K562 (cell line): ENCODE measurements at regions not wholly inside any gene's neighbourhood (a gene's known extent, or its start where the extent isn't known, plus 50 kb on each side); places are given as distances from the start of the nearest gene placed in this dataset.

Experiments used
- ATAC-seq: fragments of 200-7000 bp; cut with Tn5 transposase; 3 replicates; pipeline ENCODE4 v1.9.1; 2020; ENCODE audit warnings: moderate library complexity
- BruUV-seq: library from RNA; stranded (reverse); fragments of 400-500 nt; replicated peaks from 2 replicates; lab custom pipeline; 2021; lab: Mats Ljungman, UMichigan
- CTCF ChIA-PET: fragments of 300-600 bp; formaldehyde crosslinking; extraction: SDS; loops from one replicate; lab custom pipeline; 2021; ENCODE audit warnings: low intra/inter-chr PET ratio; lab: Yijun Ruan, JAX
- POLR2A ChIA-PET: fragments of 300-600, 350-650 bp; sonication (Branson Sonifier 250); formaldehyde crosslinking; extraction: SDS; loops from one replicate; lab custom pipeline; 2021; ENCODE audit warnings: antibody characterized with exemption, inconsistent platforms; lab: Yijun Ruan, JAX
- DNase-seq, 4 experiments: peaks; one replicate each; pipeline versions ENCODE4 v3.0.0 to v3.0.0-alpha.2; 2011 to 2018; ENCODE audit warnings: low spot score in 3 of 4, mixed read lengths in 3 of 4; ENCODE audit errors: extremely low read depth in 1 of 4
- FAIRE-seq: peaks from 2 replicates; lab custom pipeline; 2011; peaks lifted over from hg19 to GRCh38; lab: Jason Lieb, UNC
- H2AFZ ChIP-seq: 2 replicates; pipeline ENCODE4 v1.6.0; 2011; ENCODE audit warnings: low read depth, low read length, control low read depth, inconsistent platforms
- H3K27ac ChIP-seq: fragments of 200-600 bp; 3 replicates; pipeline ENCODE4 v1.8.0; 2011; ENCODE audit warnings: low read depth, mild to moderate bottlenecking, control low read depth, inconsistent platforms, low read length, moderate library complexity, mixed read lengths; ENCODE audit errors: extremely low read depth
- H3K27me3 ChIP-seq, 2 experiments: fragments of 300-600 bp in 1 of 2; 2 replicates in 1 of 2; 3 replicates in 1 of 2; pipeline versions ENCODE4 v1.6.0 to v1.8.0; 2011; ENCODE audit warnings: inconsistent platforms in 2 of 2, low read length in 2 of 2, mild to moderate bottlenecking in 1 of 2, mixed read lengths in 1 of 2, moderate library complexity in 1 of 2; ENCODE audit not compliant: control insufficient read depth in 2 of 2, insufficient read depth in 2 of 2
- H3K36me3 ChIP-seq: fragments of 300-600 bp; 3 replicates; pipeline ENCODE4 v1.8.0; 2011; ENCODE audit warnings: mild to moderate bottlenecking, low read length, inconsistent platforms; ENCODE audit not compliant: control insufficient read depth, insufficient read depth
- H3K4me1 ChIP-seq, 2 experiments: fragments of 200-600 bp in 1 of 2; replicated peaks in 1 of 2; 2 replicates in 1 of 2; 3 replicates in 1 of 2; pipeline versions ENCODE4 v1.5.1 to v1.8.0; 2011; ENCODE audit warnings: inconsistent platforms in 2 of 2, low read length in 2 of 2, mild to moderate bottlenecking in 1 of 2, mixed read lengths in 1 of 2, moderate library complexity in 1 of 2; ENCODE audit not compliant: control insufficient read depth in 2 of 2, insufficient read depth in 2 of 2
- H3K4me2 ChIP-seq: 2 replicates; pipeline ENCODE4 v1.6.1; 2011; ENCODE audit warnings: low read length, control low read depth, inconsistent platforms, mixed read lengths; ENCODE audit not compliant: insufficient read depth
- H3K4me3 ChIP-seq: fragments of 200-600 bp; sonication (generic), shearing (Covaris generic); 2 replicates; pipeline ENCODE4 v1.5.1; 2016; ENCODE audit warnings: control low read depth, inconsistent platforms
- H3K79me2 ChIP-seq: fragments of 200-600 bp; 3 replicates; pipeline ENCODE4 v1.8.0; 2011; ENCODE audit warnings: low read length, inconsistent platforms; ENCODE audit not compliant: control insufficient read depth, insufficient read depth
- H3K9ac ChIP-seq, 2 experiments: 2 replicates each; pipeline versions ENCODE4 v1.6.0 to v1.6.1; 2011; ENCODE audit warnings: low read depth in 2 of 2, low read length in 2 of 2, control low read depth in 1 of 2, inconsistent platforms in 1 of 2, mild to moderate bottlenecking in 1 of 2, mixed read lengths in 1 of 2; ENCODE audit not compliant: insufficient read depth in 1 of 2
- H3K9me1 ChIP-seq: one replicate; pipeline ENCODE4 v1.6.0; 2011; ENCODE audit warnings: inconsistent platforms, mild to moderate bottlenecking, low read length, moderate library complexity; ENCODE audit not compliant: control insufficient read depth, insufficient read depth
- H3K9me3 ChIP-seq: replicated peaks from 2 replicates; pipeline ENCODE4 v1.5.1; 2011; ENCODE audit warnings: low read depth, low read length, inconsistent platforms; ENCODE audit not compliant: control insufficient read depth, insufficient read depth
- H4K20me1 ChIP-seq: replicated peaks from 2 replicates; pipeline ENCODE4 v1.6.1; 2011; ENCODE audit warnings: low read length, inconsistent platforms, mixed read lengths; ENCODE audit not compliant: control insufficient read depth, insufficient read depth
- BCOR ChIP-seq: fragments of 450-650 bp; IDR thresholded peaks from 2 replicates; pipeline ENCODE4 v1.6.1; 2016
- DLX4 ChIP-seq: fragments of 250-450 bp; sonication (Bioruptor Pico); IDR thresholded peaks from 2 replicates; pipeline ENCODE4 v1.6.1; 2021; ENCODE audit warnings: mild to moderate bottlenecking
- E2F3 ChIP-seq: fragments of 250-450 bp; sonication (Bioruptor Pico); IDR thresholded peaks from 2 replicates; pipeline ENCODE4 v1.4.0; 2020; ENCODE audit warnings: mild to moderate bottlenecking
- FOXJ2 ChIP-seq: fragments of 200-800 bp; sonication (Bioruptor generic); IDR thresholded peaks from 2 replicates; pipeline ENCODE4 v1.6.1; 2016; ENCODE audit warnings: missing genetic modification characterization, missing compliant biosample characterization
- LARP7 ChIP-seq: fragments of 450-650 bp; IDR thresholded peaks from 2 replicates; pipeline ENCODE4 v1.6.1; 2016
- MTA3 ChIP-seq: fragments of 450-650 bp; formaldehyde crosslinking; IDR thresholded peaks from 2 replicates; pipeline ENCODE4 v1.6.1; 2017; ENCODE audit warnings: mild to moderate bottlenecking, borderline replicate concordance
- PATZ1 ChIP-seq: fragments of 250-450 bp; sonication (Bioruptor Pico); IDR thresholded peaks from 2 replicates; pipeline ENCODE4 v1.5.0; 2020; ENCODE audit warnings: mild to moderate bottlenecking, borderline replicate concordance
- REST ChIP-seq, 2 experiments: fragments of 450-650 bp; formaldehyde crosslinking in 1 of 2; IDR thresholded peaks; 2 replicates each; pipeline versions ENCODE4 v1.4.0 to v1.6.1; 2014 to 2020; ENCODE audit warnings: mild to moderate bottlenecking in 2 of 2, borderline replicate concordance in 1 of 2, low read depth in 1 of 2
- TFAP4 ChIP-seq: sonication (generic); formaldehyde crosslinking; IDR thresholded peaks from 2 replicates; pipeline ENCODE4 v1.8.0; 2022; ENCODE audit warnings: missing genetic modification reagents, mild to moderate bottlenecking, moderate library complexity, borderline replicate concordance
- ZNF263 ChIP-seq: sonication (generic); formaldehyde crosslinking; IDR thresholded peaks from 2 replicates; pipeline ENCODE4 v1.8.0; 2022; ENCODE audit warnings: mild to moderate bottlenecking, missing genetic modification reagents, borderline replicate concordance
- ZNF507 ChIP-seq: conservative IDR thresholded peaks from 2 replicates; pipeline ENCODE4 v1.6.1; 2017; ENCODE audit warnings: missing genetic modification characterization, missing compliant biosample characterization
- WGBS: fragments of 100-300 bp; shearing (Covaris generic); methylation state at CpG from one replicate; pipeline ENCODE4 v1.1.6; 2016; ENCODE audit warnings: low coverage, mixed read lengths; ENCODE audit not compliant: insufficient coverage; ENCODE audit errors: missing lambda C conversion rate; 5-methylcytosine and 5-hydroxymethylcytosine counted together
- in situ Hi-C: fragments of 300-500 bp; cut with MboI; formaldehyde crosslinking; loops from 4 replicates; pipeline ENCODE4 v1.15.0; 2018; ENCODE audit warnings: inconsistent platforms, mixed read lengths
- intact Hi-C: fragments of 100-400 bp; cut with micrococcal nuclease; formaldehyde crosslinking; loops from 2 replicates; pipeline ENCODE4 v1.14.2; 2022

GRCh38 chrX:115400960-115401359, 111.4 kb downstream of the LUZP4 start (continued):
- TF ChIP-seq PATZ1 (CRISPR knock-in tag) (no peak), MTA3 (no peak), LARP7 (no peak), TFAP4 (CRISPR knock-in tag) (no peak), DLX4 (CRISPR knock-in tag) (no peak), BCOR (no peak), ZNF263 (no peak)

GRCh38 chrX:115402299-115402698, 112.8 kb downstream of the LUZP4 start:
- Histone ChIP-seq H3K9ac (no peak overlapping the region), H3K27me3 (no peaks in the 10 kb centered on the region; a peak in 1 of 5 replicates), H3K9me3 (no peaks in the 10 kb centered on the region; the same call in 1 of the 2 replicates), H3K4me3 (no peak overlapping the region), H3K4me1 (no peaks in the 10 kb centered on the region), H3K36me3 (no peaks in the 10 kb centered on the region), H3K79me2 (no peaks in the 10 kb centered on the region), H3K27ac (no peak overlapping the region), H4K20me1 (no peaks in the 10 kb centered on the region), H3K9me1 (no peaks in the 10 kb centered on the region), H3K4me2 (no peak overlapping the region), H2AFZ (no peak overlapping the region)
- in situ Hi-C loops, result no loop called here
- intact Hi-C loops, result no loop called here
- ATAC-seq, result no peak
- DNase-seq, result no peak
- FAIRE-seq, result no peak
- no TSS peak for BruUV-seq
- CTCF ChIA-PET, result no interaction called here
- POLR2A ChIA-PET, result no interaction called here
- WGBS, result 0% methylated on average over 2 of the region's 2 CpGs
- no peak for TF ChIP-seq E2F3 (CRISPR knock-in tag)
- TF ChIP-seq FOXJ2 (tag), result no peak
- no peak for TF ChIP-seq REST (IDR thresholded peaks at IDR 0.05; ENCODE audit: borderline replicate concordance)
- TF ChIP-seq REST (CRISPR knock-in tag; IDR thresholded peaks at IDR 0.05; ENCODE audit: low read depth), result no peak
- TF ChIP-seq ZNF507 (tag), result no peak
